Sigmoid colon (tissue), 3 donors: ENCODE measurements at regions not wholly inside any gene's neighbourhood (a gene's known extent, or its start where the extent isn't known, plus 50 kb on each side); places are given as distances from the start of the nearest gene placed in this dataset.
"Not testable (repeated sequence)": the region's sequence is repeated elsewhere in the genome, so short reads cannot be mapped to it uniquely, and the experiment has no call there.

Experiments
- POLR2A ChIP-seq, 2 donors: fragments of 450-650 bp; IDR thresholded peaks; one replicate each; pipeline ENCODE4 v1.6.1; 2016; ENCODE audit warnings: antibody characterized with exemption in 2 of 2, mild to moderate bottlenecking in 2 of 2, moderate library complexity in 2 of 2
- TF ChIP-seq, protein P1 (sequence below), 4 experiments: fragments of 450-650 bp in 3 of 4; fragments of 200-600 bp in 1 of 4; IDR thresholded peaks; one replicate each; pipeline ENCODE4 v1.5.1; 2016 to 2019; ENCODE audit warnings: antibody characterized with exemption in 4 of 4, mild to moderate bottlenecking in 3 of 4, moderate library complexity in 2 of 4

DNA sequence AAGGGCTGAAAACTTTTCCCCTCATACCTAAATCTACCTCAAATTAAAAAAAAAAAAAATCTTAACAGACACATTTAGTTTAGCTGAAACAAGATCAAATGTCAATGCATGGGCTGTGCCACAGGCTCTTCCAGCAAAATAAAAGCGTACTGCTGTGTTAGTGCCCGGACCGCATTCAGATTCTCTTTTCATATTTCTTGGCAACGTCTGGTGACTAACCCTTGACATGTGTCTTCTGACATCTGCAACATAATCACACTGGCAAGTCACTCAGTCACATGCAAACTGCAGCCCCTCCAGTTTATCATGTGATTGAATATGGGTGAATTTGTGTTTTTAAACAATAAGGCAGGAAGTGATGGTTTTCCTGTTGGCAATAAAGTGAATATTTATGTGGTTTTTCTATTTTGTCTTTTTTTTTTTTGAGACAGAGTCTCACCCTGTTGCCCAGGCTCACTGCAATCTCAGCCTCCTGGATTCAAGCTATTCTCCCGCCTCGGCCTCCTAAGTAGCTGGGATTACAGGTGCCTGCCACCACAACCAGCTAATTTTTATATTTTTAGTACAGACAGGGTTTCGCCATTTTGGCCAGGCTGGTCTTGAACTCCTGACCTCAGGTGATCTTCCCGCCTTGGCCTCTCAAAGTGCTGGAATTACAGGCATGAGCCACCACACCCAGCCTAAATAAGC, 75.2 kb downstream of the CLEC18A start:
- TF ChIP-seq, protein P1, sequence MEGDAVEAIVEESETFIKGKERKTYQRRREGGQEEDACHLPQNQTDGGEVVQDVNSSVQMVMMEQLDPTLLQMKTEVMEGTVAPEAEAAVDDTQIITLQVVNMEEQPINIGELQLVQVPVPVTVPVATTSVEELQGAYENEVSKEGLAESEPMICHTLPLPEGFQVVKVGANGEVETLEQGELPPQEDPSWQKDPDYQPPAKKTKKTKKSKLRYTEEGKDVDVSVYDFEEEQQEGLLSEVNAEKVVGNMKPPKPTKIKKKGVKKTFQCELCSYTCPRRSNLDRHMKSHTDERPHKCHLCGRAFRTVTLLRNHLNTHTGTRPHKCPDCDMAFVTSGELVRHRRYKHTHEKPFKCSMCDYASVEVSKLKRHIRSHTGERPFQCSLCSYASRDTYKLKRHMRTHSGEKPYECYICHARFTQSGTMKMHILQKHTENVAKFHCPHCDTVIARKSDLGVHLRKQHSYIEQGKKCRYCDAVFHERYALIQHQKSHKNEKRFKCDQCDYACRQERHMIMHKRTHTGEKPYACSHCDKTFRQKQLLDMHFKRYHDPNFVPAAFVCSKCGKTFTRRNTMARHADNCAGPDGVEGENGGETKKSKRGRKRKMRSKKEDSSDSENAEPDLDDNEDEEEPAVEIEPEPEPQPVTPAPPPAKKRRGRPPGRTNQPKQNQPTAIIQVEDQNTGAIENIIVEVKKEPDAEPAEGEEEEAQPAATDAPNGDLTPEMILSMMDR (IDR thresholded peaks at IDR 0.05), result not testable (repeated sequence)
- TF ChIP-seq POLR2A (IDR thresholded peaks at IDR 0.05), result not testable (repeated sequence)
